HG03175 (cell line): ENCODE measurements at regions not wholly inside any gene's neighbourhood (a gene's known extent, or its start where the extent isn't known, plus 50 kb on each side); places are given as distances from the start of the nearest gene placed in this dataset.

Experiments
- ATAC-seq: cut with Tn5 transposase; IDR thresholded peaks from one replicate; pipeline ENCODE4 v1.9.1; 2021; ENCODE audit warnings: mild to moderate bottlenecking, moderate library complexity; ENCODE audit not compliant: unreplicated experiment

- no peak for ATAC-seq
These were observed 380.7 kb downstream of the BCL11A start for GRCh38 chr2:60172801-60173200.

GRCh38 chr2:60170272-60170671, 383.2 kb downstream of the BCL11A start:
- no peak for ATAC-seq

- ATAC-seq = no peak
These were observed 385.2 kb downstream of the BCL11A start for GRCh38 chr2:60168247-60168646.

- ATAC-seq = no peak
These were observed 386.4 kb downstream of the BCL11A start for GRCh38 chr2:60167089-60167488.

- no peak for ATAC-seq
These were observed 389.8 kb downstream of the BCL11A start for GRCh38 chr2:60163691-60164090.

GRCh38 chr2:60159519-60159918, 393.9 kb downstream of the BCL11A start:
- no peak for ATAC-seq

- no peak for ATAC-seq
These were observed 395.2 kb downstream of the BCL11A start for GRCh38 chr2:60158262-60158661.

GRCh38 chr2:60157283-60157682, 396.2 kb downstream of the BCL11A start:
- ATAC-seq = no peak

GRCh38 chr2:60154142-60154541, 399.3 kb downstream of the BCL11A start:
- no peak for ATAC-seq

GRCh38 chr2:60152226-60152833, 401.1 kb downstream of the BCL11A start:
- ATAC-seq = no peak

GRCh38 chr2:60149176-60149575, 404.3 kb downstream of the BCL11A start:
- no peak for ATAC-seq

GRCh38 chr2:60148716-60149115, 404.7 kb downstream of the BCL11A start:
- ATAC-seq = no peak

- ATAC-seq = no peak
These were observed 413.3 kb downstream of the BCL11A start for GRCh38 chr2:60140185-60140584.

- no peak for ATAC-seq
These were observed 416.5 kb downstream of the BCL11A start for GRCh38 chr2:60136913-60137312.

GRCh38 chr2:60127191-60127590, 426.3 kb downstream of the BCL11A start:
- no peak for ATAC-seq

- no peak for ATAC-seq
These were observed 427.6 kb downstream of the BCL11A start for GRCh38 chr2:60125611-60126426.

- ATAC-seq = no peak
These were observed 433.7 kb downstream of the BCL11A start for GRCh38 chr2:60119778-60120177.

GRCh38 chr2:60118917-60119316, 434.5 kb downstream of the BCL11A start:
- no peak for ATAC-seq

- no peak for ATAC-seq
These were observed 435.4 kb downstream of the BCL11A start for GRCh38 chr2:60118061-60118460.

GRCh38 chr2:60116161-60116875, 437.1 kb downstream of the BCL11A start:
- ATAC-seq = no peak

- ATAC-seq = no peak
These were observed 443.7 kb downstream of the BCL11A start for GRCh38 chr2:60109744-60110143.
